ENCODE measurements at regions not wholly inside any gene's neighbourhood (a gene's known extent, or its start where the extent isn't known, plus 50 kb on each side); places are given as distances from the start of the nearest gene placed in this dataset.

DNA sequence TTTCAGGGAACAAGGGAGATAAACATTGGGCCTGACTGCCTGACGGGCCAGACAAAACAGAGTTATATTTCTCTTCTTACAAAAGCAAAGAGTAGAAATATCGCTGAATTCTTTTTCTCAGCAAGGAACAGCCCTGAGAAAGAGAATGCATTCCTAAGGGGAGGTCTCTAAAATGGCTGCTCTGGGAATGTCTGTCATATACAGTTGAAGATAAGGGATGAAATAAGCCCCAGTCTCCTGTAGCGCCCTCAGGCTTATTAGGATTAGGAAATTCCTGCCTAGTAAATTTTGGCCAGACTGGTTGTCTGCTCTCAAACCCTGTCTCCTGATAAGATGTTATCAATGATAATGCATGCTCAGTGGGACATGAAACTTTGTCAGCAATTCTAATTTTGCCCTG lies 134.9 kb upstream of the CNTNAP5 start:
- Histone ChIP-seq H2AFZ (ENCODE audit: low read length) (no peak overlapping the region), H4K20me1 (ENCODE audit: control insufficient read depth, extremely low read depth, insufficient read depth, low read length) (no peaks in the 10 kb centered on the region), H3K4me2 (ENCODE audit: extremely low read depth, insufficient read depth, low read length) (no peak overlapping the region), H3K27me3 (ENCODE audit: control insufficient read depth, insufficient read depth, low read length) (no peaks in the 10 kb centered on the region), H3K4me1 (ENCODE audit: control insufficient read depth, extremely low read depth, insufficient read depth, low read length) (no peaks in the 10 kb centered on the region), H3K9ac (ENCODE audit: insufficient read depth, low read length) (no peak overlapping the region), H3K36me3 (ENCODE audit: control insufficient read depth, insufficient read depth, low read length) (no peaks in the 10 kb centered on the region), H3K4me3 (replicated peaks in 1 of 4; ENCODE audit: control extremely low read depth in 1 of 4, insufficient read depth in 1 of 4, low read depth in 3 of 4, low read length in 4 of 4) (no peak overlapping the region), H3K79me2 (ENCODE audit: control insufficient read depth, insufficient read depth, low read length) (no peaks in the 10 kb centered on the region), H3K9me3 (ENCODE audit: control insufficient read depth, insufficient read depth, low read depth, low read length) (no peaks in the 10 kb centered on the region), H3K27ac (ENCODE audit: insufficient read depth, low read length) (no peak overlapping the region)
- TF ChIP-seq, protein P1, sequence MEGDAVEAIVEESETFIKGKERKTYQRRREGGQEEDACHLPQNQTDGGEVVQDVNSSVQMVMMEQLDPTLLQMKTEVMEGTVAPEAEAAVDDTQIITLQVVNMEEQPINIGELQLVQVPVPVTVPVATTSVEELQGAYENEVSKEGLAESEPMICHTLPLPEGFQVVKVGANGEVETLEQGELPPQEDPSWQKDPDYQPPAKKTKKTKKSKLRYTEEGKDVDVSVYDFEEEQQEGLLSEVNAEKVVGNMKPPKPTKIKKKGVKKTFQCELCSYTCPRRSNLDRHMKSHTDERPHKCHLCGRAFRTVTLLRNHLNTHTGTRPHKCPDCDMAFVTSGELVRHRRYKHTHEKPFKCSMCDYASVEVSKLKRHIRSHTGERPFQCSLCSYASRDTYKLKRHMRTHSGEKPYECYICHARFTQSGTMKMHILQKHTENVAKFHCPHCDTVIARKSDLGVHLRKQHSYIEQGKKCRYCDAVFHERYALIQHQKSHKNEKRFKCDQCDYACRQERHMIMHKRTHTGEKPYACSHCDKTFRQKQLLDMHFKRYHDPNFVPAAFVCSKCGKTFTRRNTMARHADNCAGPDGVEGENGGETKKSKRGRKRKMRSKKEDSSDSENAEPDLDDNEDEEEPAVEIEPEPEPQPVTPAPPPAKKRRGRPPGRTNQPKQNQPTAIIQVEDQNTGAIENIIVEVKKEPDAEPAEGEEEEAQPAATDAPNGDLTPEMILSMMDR (conservative IDR thresholded peaks at IDR 0.05 in 1 of 2, IDR thresholded peaks at IDR 0.05 in 1 of 2; ENCODE audit: low read depth in 1 of 2, low read length in 2 of 2), result no peak
- TF ChIP-seq EZH2 (IDR thresholded peaks at IDR 0.05; ENCODE audit: low read length, missing control alignments), result no peak
- DNase-seq (ENCODE audit: low read depth in 2 of 2), result no peak

DNA sequence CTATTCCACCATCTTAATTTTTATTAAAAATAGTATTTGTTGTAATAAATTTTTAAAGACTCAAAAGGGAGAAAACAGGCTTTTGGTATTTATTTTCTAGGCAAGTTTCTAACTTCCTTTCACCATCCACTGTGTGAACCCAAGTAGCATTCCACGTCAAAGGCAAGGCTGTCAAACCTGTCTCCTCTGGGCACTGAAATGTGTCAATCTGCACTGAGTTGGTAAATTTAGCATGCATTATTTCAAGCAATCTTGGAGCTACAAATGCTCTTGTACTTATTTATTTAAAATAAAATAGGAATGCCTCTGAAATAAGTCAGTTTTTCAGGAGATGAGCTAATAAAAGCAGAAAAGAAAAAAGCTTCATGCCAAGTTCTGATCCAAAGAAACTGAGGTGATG lies 130.9 kb upstream of the CNTNAP5 start:
- Histone ChIP-seq H3K4me1 (ENCODE audit: control insufficient read depth, extremely low read depth, insufficient read depth, low read length) (no peaks in the 10 kb centered on the region), H3K36me3 (ENCODE audit: control insufficient read depth, insufficient read depth, low read length) (no peaks in the 10 kb centered on the region), H2AFZ (ENCODE audit: low read length) (no peak overlapping the region), H3K79me2 (ENCODE audit: control insufficient read depth, insufficient read depth, low read length) (no peaks in the 10 kb centered on the region), H3K27me3 (ENCODE audit: control insufficient read depth, insufficient read depth, low read length) (no peaks in the 10 kb centered on the region), H3K27ac (ENCODE audit: insufficient read depth, low read length) (no peak overlapping the region), H3K9me3 (ENCODE audit: control insufficient read depth, insufficient read depth, low read depth, low read length) (no peaks in the 10 kb centered on the region), H3K4me2 (ENCODE audit: extremely low read depth, insufficient read depth, low read length) (no peak overlapping the region), H4K20me1 (ENCODE audit: control insufficient read depth, extremely low read depth, insufficient read depth, low read length) (no peaks in the 10 kb centered on the region), H3K4me3 (replicated peaks in 1 of 4; ENCODE audit: control extremely low read depth in 1 of 4, insufficient read depth in 1 of 4, low read depth in 3 of 4, low read length in 4 of 4) (no peak overlapping the region), H3K9ac (ENCODE audit: insufficient read depth, low read length) (no peak overlapping the region)
- DNase-seq (ENCODE audit: low read depth in 2 of 2), result no peak
- TF ChIP-seq, protein P1 (conservative IDR thresholded peaks at IDR 0.05 in 1 of 2, IDR thresholded peaks at IDR 0.05 in 1 of 2; ENCODE audit: low read depth in 1 of 2, low read length in 2 of 2), result no peak
- no peak for TF ChIP-seq EZH2 (IDR thresholded peaks at IDR 0.05; ENCODE audit: low read length, missing control alignments)

DNA sequence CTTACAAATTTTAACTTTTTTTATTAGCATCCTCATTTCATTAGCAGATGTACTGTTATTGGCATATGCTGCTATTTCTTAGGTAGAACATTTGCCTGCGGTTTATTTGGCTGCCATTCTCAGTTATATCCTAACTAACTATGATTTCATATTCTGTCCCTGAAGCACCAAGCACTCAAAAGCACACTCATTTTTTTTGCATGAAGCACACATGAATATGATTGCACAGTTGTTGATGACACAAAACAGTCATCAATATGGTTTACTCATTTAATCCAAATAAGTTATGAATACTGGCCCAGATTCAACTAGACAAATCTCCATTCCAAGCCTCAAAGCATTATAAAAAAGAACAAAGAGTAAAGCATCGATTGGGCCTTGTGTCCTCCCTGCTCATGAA lies 129.4 kb upstream of the CNTNAP5 start:
- Histone ChIP-seq H3K27ac (ENCODE audit: insufficient read depth, low read length) (no peak overlapping the region), H3K27me3 (ENCODE audit: control insufficient read depth, insufficient read depth, low read length) (no peaks in the 10 kb centered on the region), H3K4me1 (ENCODE audit: control insufficient read depth, extremely low read depth, insufficient read depth, low read length) (no peaks in the 10 kb centered on the region), H3K79me2 (ENCODE audit: control insufficient read depth, insufficient read depth, low read length) (no peaks in the 10 kb centered on the region), H4K20me1 (ENCODE audit: control insufficient read depth, extremely low read depth, insufficient read depth, low read length) (no peaks in the 10 kb centered on the region), H3K36me3 (ENCODE audit: control insufficient read depth, insufficient read depth, low read length) (no peaks in the 10 kb centered on the region), H3K4me2 (ENCODE audit: extremely low read depth, insufficient read depth, low read length) (no peak overlapping the region), H3K9me3 (ENCODE audit: control insufficient read depth, insufficient read depth, low read depth, low read length) (no peaks in the 10 kb centered on the region), H3K9ac (ENCODE audit: insufficient read depth, low read length) (no peak overlapping the region), H3K4me3 (replicated peaks in 1 of 4; ENCODE audit: control extremely low read depth in 1 of 4, insufficient read depth in 1 of 4, low read depth in 3 of 4, low read length in 4 of 4) (no peak overlapping the region), H2AFZ (ENCODE audit: low read length) (no peak overlapping the region)
- TF ChIP-seq, protein P1 (conservative IDR thresholded peaks at IDR 0.05 in 1 of 2, IDR thresholded peaks at IDR 0.05 in 1 of 2; ENCODE audit: low read depth in 1 of 2, low read length in 2 of 2), result no peak
- no peak for TF ChIP-seq EZH2 (IDR thresholded peaks at IDR 0.05; ENCODE audit: low read length, missing control alignments)
- DNase-seq (ENCODE audit: low read depth in 2 of 2), result no peak
